ENCODE measurements at regions not wholly inside any gene's neighbourhood (a gene's known extent, or its start where the extent isn't known, plus 50 kb on each side); places are given as distances from the start of the nearest gene placed in this dataset.

DNA sequence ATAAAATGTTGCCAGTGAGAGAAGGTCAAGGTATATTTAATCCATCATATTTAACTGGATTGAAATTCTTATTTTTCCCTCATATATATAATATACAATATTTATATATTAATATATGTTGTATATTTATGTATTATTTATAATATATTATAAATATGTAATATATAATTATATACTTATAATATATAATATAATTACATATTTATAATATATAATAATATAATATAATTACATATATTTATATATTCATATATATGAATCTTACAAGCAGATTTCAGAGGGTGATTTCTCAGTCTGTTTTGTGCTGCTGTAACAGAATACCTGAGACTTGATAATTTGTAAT lies 52.7 kb upstream of the TLE3 start:
- H3K27ac Mint-ChIP-seq, result peak overlapping the region; percentile 82
- H3K27me3 Mint-ChIP-seq (ENCODE audit: low read depth), result no peaks in the 10 kb centered on the region
- peaks cover 5% of the 10 kb centered on the region for H3K9me3 Mint-ChIP-seq
- no peak overlapping the region for H3K4me3 Mint-ChIP-seq
- no peaks in the 10 kb centered on the region for H3K36me3 Mint-ChIP-seq
- H3K4me1 Mint-ChIP-seq, result peaks cover 62% of the 10 kb centered on the region
- DNase-seq (ENCODE audit: low spot score in 2 of 2, unreplicated experiment in 2 of 2), result no peak
- TF ChIP-seq, protein P1, sequence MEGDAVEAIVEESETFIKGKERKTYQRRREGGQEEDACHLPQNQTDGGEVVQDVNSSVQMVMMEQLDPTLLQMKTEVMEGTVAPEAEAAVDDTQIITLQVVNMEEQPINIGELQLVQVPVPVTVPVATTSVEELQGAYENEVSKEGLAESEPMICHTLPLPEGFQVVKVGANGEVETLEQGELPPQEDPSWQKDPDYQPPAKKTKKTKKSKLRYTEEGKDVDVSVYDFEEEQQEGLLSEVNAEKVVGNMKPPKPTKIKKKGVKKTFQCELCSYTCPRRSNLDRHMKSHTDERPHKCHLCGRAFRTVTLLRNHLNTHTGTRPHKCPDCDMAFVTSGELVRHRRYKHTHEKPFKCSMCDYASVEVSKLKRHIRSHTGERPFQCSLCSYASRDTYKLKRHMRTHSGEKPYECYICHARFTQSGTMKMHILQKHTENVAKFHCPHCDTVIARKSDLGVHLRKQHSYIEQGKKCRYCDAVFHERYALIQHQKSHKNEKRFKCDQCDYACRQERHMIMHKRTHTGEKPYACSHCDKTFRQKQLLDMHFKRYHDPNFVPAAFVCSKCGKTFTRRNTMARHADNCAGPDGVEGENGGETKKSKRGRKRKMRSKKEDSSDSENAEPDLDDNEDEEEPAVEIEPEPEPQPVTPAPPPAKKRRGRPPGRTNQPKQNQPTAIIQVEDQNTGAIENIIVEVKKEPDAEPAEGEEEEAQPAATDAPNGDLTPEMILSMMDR (IDR thresholded peaks at IDR 0.05; ENCODE audit: unreplicated experiment), result no peak

DNA sequence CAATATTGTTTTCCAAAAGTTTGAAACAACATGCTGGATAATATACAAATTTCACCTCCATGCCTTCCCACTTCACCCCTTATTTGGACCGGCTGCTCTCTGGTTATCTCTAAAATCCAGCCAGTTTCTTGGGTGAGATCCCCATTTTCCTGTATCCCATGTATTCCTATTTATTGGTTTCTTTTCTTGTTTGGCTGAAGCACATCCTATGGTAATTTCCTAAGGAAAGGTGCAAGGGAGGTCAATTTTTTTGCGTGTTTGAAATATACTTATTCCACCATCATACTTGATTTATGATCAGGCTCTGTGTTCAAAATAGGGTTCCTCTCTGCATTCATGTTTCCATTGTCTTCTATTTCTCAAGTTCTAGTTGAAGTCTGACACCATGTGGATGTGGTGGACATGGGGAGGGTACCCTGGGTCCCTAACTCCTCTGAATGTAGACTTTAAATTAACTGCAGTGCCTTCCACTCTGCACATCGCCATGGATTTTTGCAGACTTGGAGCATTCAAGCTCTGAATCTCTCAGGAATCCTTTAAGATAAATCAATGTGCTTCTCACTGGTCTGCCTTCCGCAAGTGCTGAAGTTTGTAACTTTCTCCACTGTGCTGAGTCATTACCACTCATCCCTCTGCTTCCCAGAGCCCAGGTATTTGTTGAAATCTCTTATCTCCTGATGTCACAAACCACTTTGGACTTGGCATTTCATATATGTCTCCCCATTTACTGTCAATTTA lies 52.1 kb upstream of the TLE3 start:
- TF ChIP-seq, protein P1 (IDR thresholded peaks at IDR 0.05; ENCODE audit: unreplicated experiment), result no peak
- no peak for DNase-seq (ENCODE audit: low spot score in 2 of 2, unreplicated experiment in 2 of 2)
- Mint-ChIP-seq H3K4me1 (peaks cover 63% of the 10 kb centered on the region), H3K27ac (peak overlapping the region; percentile 82), H3K27me3 (ENCODE audit: low read depth) (no peaks in the 10 kb centered on the region), H3K36me3 (no peaks in the 10 kb centered on the region), H3K9me3 (peaks cover 5% of the 10 kb centered on the region), H3K4me3 (no peak overlapping the region)

DNA sequence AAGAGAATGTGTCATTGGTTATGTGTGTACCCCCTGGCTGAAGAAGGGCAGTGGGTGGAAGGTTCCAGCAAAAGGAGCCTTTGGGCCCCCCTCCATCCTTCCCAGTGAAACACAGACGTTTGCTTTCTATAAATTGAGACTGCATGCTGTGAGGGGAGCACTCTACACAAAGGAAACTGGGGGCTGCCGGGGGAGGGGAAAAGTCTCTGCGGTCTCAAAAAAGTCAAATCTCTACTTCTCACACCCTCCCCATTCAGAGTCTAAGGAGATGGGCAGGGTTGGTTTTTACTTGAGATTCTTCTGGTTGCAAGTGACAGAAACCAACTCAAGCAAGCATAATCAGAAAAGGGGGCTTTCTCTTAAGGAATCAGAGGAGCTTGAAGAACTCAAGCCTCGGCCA lies 50.1 kb upstream of the TLE3 start:
- Mint-ChIP-seq H3K9me3 (peaks cover 5% of the 10 kb centered on the region), H3K27ac (no peak overlapping the region), H3K4me3 (no peak overlapping the region), H3K36me3 (no peaks in the 10 kb centered on the region), H3K27me3 (ENCODE audit: low read depth) (no peaks in the 10 kb centered on the region), H3K4me1 (peaks cover 70% of the 10 kb centered on the region)
- no peak for DNase-seq (ENCODE audit: low spot score in 2 of 2, unreplicated experiment in 2 of 2)
- TF ChIP-seq, protein P1 (IDR thresholded peaks at IDR 0.05; ENCODE audit: unreplicated experiment), result no peak
